ENCODE measurements at regions not wholly inside any gene's neighbourhood (a gene's known extent, or its start where the extent isn't known, plus 50 kb on each side); places are given as distances from the start of the nearest gene placed in this dataset.

DNA sequence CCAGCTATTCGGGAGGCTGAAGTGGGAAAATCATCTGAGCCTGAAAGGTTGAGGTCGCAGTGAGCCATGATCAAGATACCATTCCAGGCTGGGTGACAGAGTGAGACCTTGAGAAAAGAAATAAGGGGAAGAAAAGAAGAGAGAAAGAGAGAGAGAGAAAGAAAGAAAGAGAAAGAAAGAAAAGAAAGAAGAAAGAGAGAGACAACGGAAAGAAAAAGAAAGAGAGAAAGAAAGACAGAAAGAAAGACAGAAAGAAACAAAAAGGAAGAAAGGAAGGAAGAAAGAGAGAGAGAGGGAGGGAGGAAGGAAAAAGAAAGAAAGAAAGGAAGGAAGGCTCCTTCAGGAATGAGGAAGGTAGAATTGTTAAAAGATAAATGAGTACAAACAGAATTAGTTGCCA is 84.5 kb downstream of the RPL22L1 start:
- TF ChIP-seq, protein P1, sequence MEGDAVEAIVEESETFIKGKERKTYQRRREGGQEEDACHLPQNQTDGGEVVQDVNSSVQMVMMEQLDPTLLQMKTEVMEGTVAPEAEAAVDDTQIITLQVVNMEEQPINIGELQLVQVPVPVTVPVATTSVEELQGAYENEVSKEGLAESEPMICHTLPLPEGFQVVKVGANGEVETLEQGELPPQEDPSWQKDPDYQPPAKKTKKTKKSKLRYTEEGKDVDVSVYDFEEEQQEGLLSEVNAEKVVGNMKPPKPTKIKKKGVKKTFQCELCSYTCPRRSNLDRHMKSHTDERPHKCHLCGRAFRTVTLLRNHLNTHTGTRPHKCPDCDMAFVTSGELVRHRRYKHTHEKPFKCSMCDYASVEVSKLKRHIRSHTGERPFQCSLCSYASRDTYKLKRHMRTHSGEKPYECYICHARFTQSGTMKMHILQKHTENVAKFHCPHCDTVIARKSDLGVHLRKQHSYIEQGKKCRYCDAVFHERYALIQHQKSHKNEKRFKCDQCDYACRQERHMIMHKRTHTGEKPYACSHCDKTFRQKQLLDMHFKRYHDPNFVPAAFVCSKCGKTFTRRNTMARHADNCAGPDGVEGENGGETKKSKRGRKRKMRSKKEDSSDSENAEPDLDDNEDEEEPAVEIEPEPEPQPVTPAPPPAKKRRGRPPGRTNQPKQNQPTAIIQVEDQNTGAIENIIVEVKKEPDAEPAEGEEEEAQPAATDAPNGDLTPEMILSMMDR (conservative IDR thresholded peaks at IDR 0.05; ENCODE audit: control insufficient read depth, insufficient read depth, low read depth, low read length): no peak
- DNase-seq (ENCODE audit: low read depth): no peak

DNA sequence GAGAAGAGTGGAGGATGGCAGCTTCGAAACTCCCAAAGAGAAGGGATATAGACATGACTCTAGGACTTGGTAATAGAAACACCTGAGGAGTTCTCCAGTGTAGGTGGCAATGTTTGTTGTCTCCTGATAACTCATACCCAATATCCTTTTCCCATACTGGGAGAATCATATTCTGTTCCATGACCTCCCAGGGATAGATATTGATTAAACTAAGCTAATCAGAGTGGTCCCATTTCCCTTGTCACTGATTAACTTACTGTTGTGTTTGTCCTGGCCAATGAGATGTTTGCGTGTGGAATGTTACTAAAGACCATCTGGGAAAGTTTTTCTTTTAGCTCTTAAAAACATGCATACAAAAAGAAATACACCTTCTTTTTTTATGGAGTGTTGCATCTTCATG is 85.6 kb downstream of the RPL22L1 start:
- H3K4me3 ChIP-seq (ENCODE audit: control insufficient read depth, low read depth, low read length): no peak overlapping the region
- no peak for DNase-seq (ENCODE audit: low read depth)
- TF ChIP-seq, protein P1 (conservative IDR thresholded peaks at IDR 0.05; ENCODE audit: control insufficient read depth, insufficient read depth, low read depth, low read length): no peak

More for the DNA sequence above, 84.5 kb downstream of the RPL22L1 start:
- H3K4me3 ChIP-seq (ENCODE audit: control insufficient read depth, low read depth, low read length): no peak overlapping the region

DNA sequence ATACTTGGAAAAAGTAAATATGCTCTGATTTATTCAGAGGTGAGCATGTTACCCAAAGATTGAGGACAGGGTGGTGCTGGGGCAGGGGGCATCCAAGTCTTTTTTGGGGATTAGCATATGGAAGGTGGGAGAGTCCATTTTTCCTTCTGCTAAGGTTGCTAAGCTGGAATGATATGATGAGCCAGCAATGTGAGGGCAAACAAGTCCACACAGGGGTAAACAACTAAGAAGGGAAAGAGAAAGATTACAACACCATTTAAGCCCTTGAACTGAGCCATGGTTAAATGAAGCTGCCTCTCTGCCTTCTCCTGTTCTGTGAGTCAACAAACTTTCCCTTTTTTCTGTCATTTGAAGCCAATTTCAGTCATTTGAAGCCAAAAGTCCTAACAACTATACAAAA is 89.0 kb downstream of the RPL22L1 start:
- TF ChIP-seq, protein P1 (conservative IDR thresholded peaks at IDR 0.05; ENCODE audit: control insufficient read depth, insufficient read depth, low read depth, low read length): no peak
- no peak overlapping the region for H3K4me3 ChIP-seq (ENCODE audit: control insufficient read depth, low read depth, low read length)
- peak; percentile 58 for DNase-seq (ENCODE audit: low read depth)

DNA sequence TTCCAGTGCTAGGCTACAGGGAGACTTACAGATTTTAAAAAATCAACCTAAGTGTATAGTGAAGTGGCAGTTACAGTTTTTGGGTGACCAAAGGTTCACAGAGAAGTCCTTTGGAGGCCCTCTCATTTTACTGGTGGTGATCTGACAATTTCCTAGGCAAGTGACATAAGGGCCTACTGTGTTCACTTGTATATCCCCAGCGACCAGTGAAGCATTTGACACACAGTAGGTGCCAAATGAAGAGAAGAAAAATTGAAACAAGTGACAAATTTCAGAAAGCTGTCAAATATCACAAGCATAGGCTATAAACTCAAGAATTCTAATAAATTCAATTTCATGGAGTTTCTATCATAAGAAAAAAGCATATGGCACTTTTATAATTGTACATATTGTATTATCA is 89.5 kb downstream of the RPL22L1 start:
- TF ChIP-seq, protein P1 (conservative IDR thresholded peaks at IDR 0.05; ENCODE audit: control insufficient read depth, insufficient read depth, low read depth, low read length): no peak
- H3K4me3 ChIP-seq (ENCODE audit: control insufficient read depth, low read depth, low read length): no peak overlapping the region
- DNase-seq (ENCODE audit: low read depth): no peak

DNA sequence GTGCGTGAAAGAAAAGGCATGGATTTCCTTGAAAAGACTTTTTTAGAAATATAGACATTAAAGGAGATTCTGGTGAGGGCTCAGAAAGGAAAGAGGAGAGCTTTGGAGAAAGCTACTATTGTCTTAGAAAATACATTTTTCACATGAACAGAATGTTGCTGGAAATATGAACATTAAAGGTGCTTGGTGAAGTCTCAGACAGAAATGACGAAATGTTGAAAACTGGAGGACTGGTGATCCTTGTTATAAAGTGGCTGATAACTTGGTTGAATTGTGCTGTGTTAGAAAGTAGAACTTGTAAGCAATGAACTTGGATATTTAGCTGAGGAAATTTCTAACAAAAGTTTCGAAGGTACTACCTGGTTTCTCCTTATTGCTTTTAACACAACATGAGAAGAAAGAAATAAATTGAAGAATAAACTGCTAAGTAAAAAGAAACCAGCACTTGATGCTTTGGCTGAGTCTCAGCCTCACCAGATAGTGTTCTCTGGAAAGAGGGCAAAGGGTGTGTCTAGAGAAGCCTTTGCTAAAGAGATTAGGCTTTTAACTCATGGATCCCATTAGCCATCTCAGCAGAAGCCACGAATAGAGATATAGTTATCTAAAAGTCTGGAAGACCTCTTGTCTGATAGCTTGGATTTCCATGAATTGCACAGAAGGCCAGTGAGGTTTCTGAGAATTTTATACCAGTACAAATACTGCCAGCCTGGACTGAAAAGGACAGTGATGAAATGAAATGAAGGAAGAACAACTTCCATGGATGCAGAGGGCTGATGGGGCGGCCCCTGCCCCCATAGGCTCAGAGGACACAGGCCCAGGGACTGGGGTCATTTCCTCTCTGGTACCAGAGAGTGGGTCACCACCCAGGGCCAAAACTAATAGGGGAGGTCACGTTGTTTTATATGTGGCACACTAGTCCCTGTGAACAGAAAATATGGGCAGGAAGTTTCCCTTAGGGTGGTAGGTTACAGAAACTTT is 91.5 kb downstream of the RPL22L1 start:
- TF ChIP-seq, protein P1 (conservative IDR thresholded peaks at IDR 0.05; ENCODE audit: control insufficient read depth, insufficient read depth, low read depth, low read length): no peak
- no peak overlapping the region for H3K4me3 ChIP-seq (ENCODE audit: control insufficient read depth, low read depth, low read length)
- DNase-seq (ENCODE audit: low read depth): no peak

DNA sequence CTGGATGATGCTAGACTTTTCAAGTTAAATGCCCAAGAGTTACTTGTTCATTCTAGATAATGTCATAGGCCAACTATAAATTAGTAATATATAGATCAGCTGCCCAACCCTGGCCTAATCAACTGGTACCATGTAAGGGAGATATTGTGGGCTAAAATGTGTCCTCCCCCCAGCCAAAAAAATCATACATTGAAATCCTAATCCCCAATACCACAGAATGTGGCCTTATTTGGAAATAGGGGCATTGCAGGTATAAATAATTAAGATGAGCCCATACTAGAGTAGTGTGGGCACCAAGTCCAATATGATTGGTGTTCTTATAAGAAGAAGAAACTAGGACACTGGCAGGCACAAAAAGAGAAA is 92.5 kb downstream of the RPL22L1 start:
- no peak overlapping the region for H3K4me3 ChIP-seq (ENCODE audit: control insufficient read depth, low read depth, low read length)
- no peak for DNase-seq (ENCODE audit: low read depth)
- TF ChIP-seq, protein P1 (conservative IDR thresholded peaks at IDR 0.05; ENCODE audit: control insufficient read depth, insufficient read depth, low read depth, low read length): no peak
